ENCODE measurements at regions not wholly inside any gene's neighbourhood (a gene's known extent, or its start where the extent isn't known, plus 50 kb on each side); places are given as distances from the start of the nearest gene placed in this dataset.

- TF ChIP-seq CTCF (optimal IDR thresholded peaks at IDR 0.05 in 1 of 3, IDR thresholded peaks at IDR 0.05 in 1 of 3, conservative IDR thresholded peaks at IDR 0.05 in 1 of 3; ENCODE audit: extremely low read depth in 1 of 3, insufficient read depth in 2 of 3, low read length in 3 of 3) (no peak), EZH2 (IDR thresholded peaks at IDR 0.05; ENCODE audit: low read length) (no peak)
Measured at GRCh38 chr2:103135679-103136078, 373.8 kb downstream of the TMEM182 start.
